ENCODE measurements at regions not wholly inside any gene's neighbourhood (a gene's known extent, or its start where the extent isn't known, plus 50 kb on each side); places are given as distances from the start of the nearest gene placed in this dataset.

GRCh38 chr1:238023137-238023536 lies 132.4 kb upstream of the ZP4 start:
- Histone ChIP-seq H3K4me2 (ENCODE audit: low read length) (no peak overlapping the region), H3K9ac (ENCODE audit: low read depth, low read length) (no peak overlapping the region), H3K4me1 (ENCODE audit: control insufficient read depth, insufficient read depth, low read length) (no peaks in the 10 kb centered on the region), H3K4me3 (ENCODE audit: low read length) (no peak overlapping the region), H3K9me3 (replicated peaks; ENCODE audit: low read length) (peaks cover 5% of the 10 kb centered on the region), H3K36me3 (ENCODE audit: insufficient read depth, low read length) (no peaks in the 10 kb centered on the region), H3K27me3 (ENCODE audit: control insufficient read depth, insufficient read depth, low read length) (no peaks in the 10 kb centered on the region)

GRCh38 chr1:238018214-238018613 lies 127.5 kb upstream of the ZP4 start:
- Histone ChIP-seq H3K27me3 (ENCODE audit: control insufficient read depth, insufficient read depth, low read length) (no peaks in the 10 kb centered on the region), H3K9ac (ENCODE audit: low read depth, low read length) (no peak overlapping the region), H3K4me3 (ENCODE audit: low read length) (no peak overlapping the region), H3K36me3 (ENCODE audit: insufficient read depth, low read length) (no peaks in the 10 kb centered on the region), H3K4me1 (ENCODE audit: control insufficient read depth, insufficient read depth, low read length) (no peaks in the 10 kb centered on the region), H3K9me3 (replicated peaks; ENCODE audit: low read length) (no peaks in the 10 kb centered on the region), H3K4me2 (ENCODE audit: low read length) (no peak overlapping the region)

GRCh38 chr1:238006779-238007178 lies 116.1 kb upstream of the ZP4 start:
- Histone ChIP-seq H3K9ac (ENCODE audit: low read depth, low read length) (no peak overlapping the region), H3K36me3 (ENCODE audit: insufficient read depth, low read length) (no peaks in the 10 kb centered on the region), H3K9me3 (replicated peaks; ENCODE audit: low read length) (peaks cover 3% of the 10 kb centered on the region), H3K4me1 (ENCODE audit: control insufficient read depth, insufficient read depth, low read length) (no peaks in the 10 kb centered on the region), H3K4me2 (ENCODE audit: low read length) (no peak overlapping the region), H3K27me3 (ENCODE audit: control insufficient read depth, insufficient read depth, low read length) (no peaks in the 10 kb centered on the region), H3K4me3 (ENCODE audit: low read length) (no peak overlapping the region)

DNA sequence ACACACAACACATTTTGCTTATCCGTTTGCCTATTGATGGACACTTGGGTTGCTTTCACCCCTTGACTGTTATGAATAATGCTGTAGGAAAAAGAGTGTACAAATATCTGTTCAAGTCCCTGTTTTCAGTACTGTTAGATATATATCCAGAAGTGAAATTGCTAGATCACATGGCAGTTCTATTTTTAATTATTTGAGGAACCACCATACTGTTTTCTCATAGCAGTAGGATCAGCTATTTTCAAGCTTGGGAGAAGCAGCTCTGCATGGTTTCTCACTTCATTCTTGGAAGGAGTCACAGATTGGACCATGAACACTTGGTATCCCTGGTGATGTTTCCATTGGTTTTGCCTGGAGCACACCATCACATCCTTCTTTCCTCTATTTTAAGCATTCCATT lies 114.4 kb upstream of the ZP4 start:
- H3K9me3 ChIP-seq (replicated peaks; ENCODE audit: low read length) = no peaks in the 10 kb centered on the region
- no peak overlapping the region for H3K4me3 ChIP-seq (ENCODE audit: low read length)
- H3K36me3 ChIP-seq (ENCODE audit: insufficient read depth, low read length) = no peaks in the 10 kb centered on the region
- H3K4me1 ChIP-seq (ENCODE audit: control insufficient read depth, insufficient read depth, low read length) = no peaks in the 10 kb centered on the region
- no peak overlapping the region for H3K9ac ChIP-seq (ENCODE audit: low read depth, low read length)
- H3K4me2 ChIP-seq (ENCODE audit: low read length) = no peak overlapping the region
- H3K27me3 ChIP-seq (ENCODE audit: control insufficient read depth, insufficient read depth, low read length) = no peaks in the 10 kb centered on the region

- Histone ChIP-seq H3K27me3 (ENCODE audit: control insufficient read depth, insufficient read depth, low read length) (no peaks in the 10 kb centered on the region), H3K9ac (ENCODE audit: low read depth, low read length) (no peak overlapping the region)
Observed at GRCh38 chr1:238001818-238002217, 111.1 kb upstream of the ZP4 start.

DNA sequence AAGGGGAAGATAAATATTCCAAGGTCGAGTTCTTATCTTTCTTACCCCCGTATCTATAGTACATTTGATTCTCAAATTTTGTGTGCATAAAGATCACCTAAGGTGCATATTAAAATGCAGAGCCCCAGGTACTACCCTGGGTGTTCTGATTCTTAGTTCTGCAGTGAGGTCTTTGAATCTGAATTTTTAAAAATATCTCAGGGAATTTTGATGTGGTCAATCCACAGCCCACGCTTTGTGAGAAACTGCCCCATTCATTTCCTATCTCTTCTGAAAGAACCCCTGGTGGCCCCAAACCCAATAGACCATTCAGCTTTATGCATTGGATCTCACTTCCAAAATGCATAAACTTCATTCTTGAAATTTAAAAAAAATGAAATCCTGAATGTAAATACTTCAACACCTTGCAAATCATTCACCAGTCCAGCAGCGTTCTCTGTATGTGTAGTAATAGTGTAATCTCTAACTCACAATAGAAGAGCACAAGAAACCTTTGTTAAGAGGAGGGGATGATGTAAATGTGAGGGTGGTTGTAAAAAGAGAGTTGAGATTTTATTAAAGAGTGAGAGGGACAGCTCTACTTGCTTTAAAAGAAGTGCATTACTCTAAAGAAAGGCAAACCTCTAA lies 108.8 kb upstream of the ZP4 start:
- no peaks in the 10 kb centered on the region for H3K27me3 ChIP-seq (ENCODE audit: control insufficient read depth, insufficient read depth, low read length)
- H3K4me3 ChIP-seq (ENCODE audit: low read length) = no peak overlapping the region
- no peaks in the 10 kb centered on the region for H3K36me3 ChIP-seq (ENCODE audit: insufficient read depth, low read length)
- peaks cover 3% of the 10 kb centered on the region for H3K9me3 ChIP-seq (replicated peaks; ENCODE audit: low read length)
- H3K4me1 ChIP-seq (ENCODE audit: control insufficient read depth, insufficient read depth, low read length) = no peaks in the 10 kb centered on the region
- no peak overlapping the region for H3K4me2 ChIP-seq (ENCODE audit: low read length)
- H3K9ac ChIP-seq (ENCODE audit: low read depth, low read length) = no peak overlapping the region

More at GRCh38 chr1:238001818-238002217, 111.1 kb upstream of the ZP4 start:
- no peaks in the 10 kb centered on the region for H3K9me3 ChIP-seq (replicated peaks; ENCODE audit: low read length)
- H3K4me2 ChIP-seq (ENCODE audit: low read length) = no peak overlapping the region
- no peaks in the 10 kb centered on the region for H3K4me1 ChIP-seq (ENCODE audit: control insufficient read depth, insufficient read depth, low read length)
- H3K4me3 ChIP-seq (ENCODE audit: low read length) = no peak overlapping the region
- no peaks in the 10 kb centered on the region for H3K36me3 ChIP-seq (ENCODE audit: insufficient read depth, low read length)

- H3K4me1 ChIP-seq (ENCODE audit: control insufficient read depth, insufficient read depth, low read length) = no peaks in the 10 kb centered on the region
- H3K4me3 ChIP-seq (ENCODE audit: low read length) = no peak overlapping the region
Observed at GRCh38 chr1:237998581-237998980, 107.9 kb upstream of the ZP4 start.

DNA sequence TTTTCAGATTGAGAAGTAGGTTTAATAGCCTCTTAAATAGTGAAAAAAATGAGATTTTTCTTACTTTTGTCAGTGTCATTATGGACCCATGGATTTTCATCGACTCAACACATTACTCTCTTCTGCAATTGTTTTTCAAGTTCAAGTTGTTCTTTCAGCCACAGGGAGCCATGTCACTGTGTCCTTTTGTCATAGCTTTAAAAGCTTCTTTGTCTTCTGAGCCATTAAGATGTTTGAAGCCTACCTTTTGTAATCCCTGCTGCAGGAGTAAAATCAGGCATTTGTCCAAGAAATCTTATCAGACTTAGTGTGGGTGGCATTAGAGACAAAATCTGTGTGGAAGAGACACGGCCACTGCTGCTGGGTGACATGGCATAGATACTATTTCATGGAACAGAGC lies 92.8 kb upstream of the ZP4 start:
- Histone ChIP-seq H3K4me1 (ENCODE audit: control insufficient read depth, insufficient read depth, low read length) (no peaks in the 10 kb centered on the region), H3K9me3 (replicated peaks; ENCODE audit: low read length) (peaks cover 2% of the 10 kb centered on the region), H3K9ac (ENCODE audit: low read depth, low read length) (no peak overlapping the region), H3K27me3 (ENCODE audit: control insufficient read depth, insufficient read depth, low read length) (no peaks in the 10 kb centered on the region), H3K4me3 (ENCODE audit: low read length) (no peak overlapping the region), H3K4me2 (ENCODE audit: low read length) (no peak overlapping the region), H3K36me3 (ENCODE audit: insufficient read depth, low read length) (no peaks in the 10 kb centered on the region)

More at GRCh38 chr1:237998581-237998980, 107.9 kb upstream of the ZP4 start:
- no peaks in the 10 kb centered on the region for H3K36me3 ChIP-seq (ENCODE audit: insufficient read depth, low read length)
- H3K4me2 ChIP-seq (ENCODE audit: low read length) = no peak overlapping the region
- H3K9ac ChIP-seq (ENCODE audit: low read depth, low read length) = no peak overlapping the region
- no peaks in the 10 kb centered on the region for H3K27me3 ChIP-seq (ENCODE audit: control insufficient read depth, insufficient read depth, low read length)
- peaks cover 3% of the 10 kb centered on the region for H3K9me3 ChIP-seq (replicated peaks; ENCODE audit: low read length)

GRCh38 chr1:237981223-237981622 lies 90.5 kb upstream of the ZP4 start:
- Histone ChIP-seq H3K36me3 (ENCODE audit: insufficient read depth, low read length) (no peaks in the 10 kb centered on the region), H3K9me3 (replicated peaks; ENCODE audit: low read length) (peaks cover 2% of the 10 kb centered on the region), H3K4me2 (ENCODE audit: low read length) (no peak overlapping the region), H3K4me3 (ENCODE audit: low read length) (no peak overlapping the region), H3K9ac (ENCODE audit: low read depth, low read length) (no peak overlapping the region), H3K4me1 (ENCODE audit: control insufficient read depth, insufficient read depth, low read length) (no peaks in the 10 kb centered on the region), H3K27me3 (ENCODE audit: control insufficient read depth, insufficient read depth, low read length) (no peaks in the 10 kb centered on the region)

GRCh38 chr1:237976331-237976730 lies 85.6 kb upstream of the ZP4 start:
- Histone ChIP-seq H3K9ac (ENCODE audit: low read depth, low read length) (no peak overlapping the region), H3K27me3 (ENCODE audit: control insufficient read depth, insufficient read depth, low read length) (no peaks in the 10 kb centered on the region), H3K36me3 (ENCODE audit: insufficient read depth, low read length) (no peaks in the 10 kb centered on the region), H3K4me2 (ENCODE audit: low read length) (no peak overlapping the region), H3K4me1 (ENCODE audit: control insufficient read depth, insufficient read depth, low read length) (no peaks in the 10 kb centered on the region), H3K4me3 (ENCODE audit: low read length) (no peak overlapping the region), H3K9me3 (replicated peaks; ENCODE audit: low read length) (peaks cover 3% of the 10 kb centered on the region)

DNA sequence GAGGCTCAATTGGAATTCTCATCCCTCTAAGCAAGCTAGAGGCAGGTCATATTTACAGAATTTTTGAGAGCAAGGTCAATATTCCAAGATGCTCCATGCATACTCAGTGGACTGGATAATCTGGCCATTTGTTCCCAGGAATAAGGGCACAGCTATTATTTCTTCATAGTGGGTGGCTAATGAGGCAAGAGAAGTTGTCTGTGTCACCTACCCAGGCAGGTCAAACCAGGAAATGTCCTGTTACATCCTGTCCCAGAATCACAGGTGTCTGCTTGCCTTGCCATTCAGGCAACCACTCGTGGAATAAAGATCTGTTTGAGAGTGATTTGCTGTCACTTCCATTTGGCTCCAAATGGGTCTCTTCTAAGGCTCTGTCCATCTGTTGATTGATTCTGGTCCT lies 85.2 kb upstream of the ZP4 start:
- Histone ChIP-seq H3K4me1 (ENCODE audit: control insufficient read depth, insufficient read depth, low read length) (no peaks in the 10 kb centered on the region), H3K27me3 (ENCODE audit: control insufficient read depth, insufficient read depth, low read length) (no peaks in the 10 kb centered on the region), H3K9me3 (replicated peaks; ENCODE audit: low read length) (peaks cover 3% of the 10 kb centered on the region), H3K4me2 (ENCODE audit: low read length) (no peak overlapping the region), H3K36me3 (ENCODE audit: insufficient read depth, low read length) (no peaks in the 10 kb centered on the region), H3K4me3 (ENCODE audit: low read length) (no peak overlapping the region), H3K9ac (ENCODE audit: low read depth, low read length) (no peak overlapping the region)

DNA sequence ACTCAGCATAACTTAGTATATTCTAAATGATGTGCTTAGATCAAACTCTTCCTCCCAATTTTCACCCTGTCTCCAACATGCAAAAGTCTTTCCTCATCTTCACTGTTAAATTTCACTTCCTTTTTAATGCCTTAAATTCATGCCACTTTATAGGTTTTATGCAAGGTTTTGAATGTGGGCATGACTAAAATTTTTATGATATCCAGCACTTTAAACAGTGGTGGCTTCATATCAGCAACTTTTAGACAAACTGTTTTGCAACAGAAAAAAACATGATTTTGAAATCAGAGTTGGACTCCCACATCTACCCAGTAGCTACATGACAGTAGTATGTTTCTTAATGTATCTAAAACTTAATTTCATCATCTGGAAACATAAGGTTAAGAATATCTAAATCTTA lies 84.7 kb upstream of the ZP4 start:
- Histone ChIP-seq H3K9ac (ENCODE audit: low read depth, low read length) (no peak overlapping the region), H3K4me2 (ENCODE audit: low read length) (no peak overlapping the region), H3K9me3 (replicated peaks; ENCODE audit: low read length) (peaks cover 3% of the 10 kb centered on the region), H3K27me3 (ENCODE audit: control insufficient read depth, insufficient read depth, low read length) (no peaks in the 10 kb centered on the region), H3K36me3 (ENCODE audit: insufficient read depth, low read length) (no peaks in the 10 kb centered on the region), H3K4me1 (ENCODE audit: control insufficient read depth, insufficient read depth, low read length) (no peaks in the 10 kb centered on the region), H3K4me3 (ENCODE audit: low read length) (no peak overlapping the region)
